ENCODE measurements at regions not wholly inside any gene's neighbourhood (a gene's known extent, or its start where the extent isn't known, plus 50 kb on each side); places are given as distances from the start of the nearest gene placed in this dataset.

GRCh38 chrX:45683914-45684313, 483.2 kb upstream of the DIPK2B start:
- Histone ChIP-seq H3K79me2 (ENCODE audit: control insufficient read depth, insufficient read depth, low read length) (no peaks in the 10 kb centered on the region), H3K9me1 (replicated peaks; ENCODE audit: control insufficient read depth, extremely low read depth, insufficient read depth, low read length) (no peaks in the 10 kb centered on the region), H3K36me3 (ENCODE audit: control insufficient read depth in 2 of 2, extremely low read depth in 1 of 2, insufficient read depth in 2 of 2, low read length in 2 of 2) (no peaks in the 10 kb centered on the region), H4K20me1 (replicated peaks; ENCODE audit: control insufficient read depth, extremely low read depth, insufficient read depth, low read length) (no peaks in the 10 kb centered on the region), H3K9me3 (replicated peaks; ENCODE audit: control insufficient read depth, insufficient read depth, low read length) (no peaks in the 10 kb centered on the region), H3K4me2 (ENCODE audit: insufficient read depth, low read length) (no peak overlapping the region), H3K4me1 (ENCODE audit: control insufficient read depth, extremely low read depth, insufficient read depth, low read length) (no peaks in the 10 kb centered on the region), H2AFZ (ENCODE audit: low read depth, low read length) (no peak overlapping the region), H3K27me3 (ENCODE audit: control insufficient read depth in 2 of 2, insufficient read depth in 2 of 2, low read length in 2 of 2) (no peaks in the 10 kb centered on the region), H3K27ac (ENCODE audit: insufficient read depth, low read depth, low read length) (no peak overlapping the region), H3K4me3 (replicated peaks in 1 of 3; ENCODE audit: insufficient read depth in 1 of 3, low read depth in 1 of 3, low read length in 3 of 3) (no peak overlapping the region), H3K9ac (replicated peaks; ENCODE audit: extremely low read depth, insufficient read depth, low read length) (no peak overlapping the region)
- dilution Hi-C loops (cut with MboI; ENCODE audit: extremely low pct_ligation_motif_present, low sequenced_read_pairs) (no loop called here), intact Hi-C loops (cut with micrococcal nuclease) (no loop called here)
- CTCF ChIA-PET, result no interaction called here
- TF ChIP-seq JUN (IDR thresholded peaks at IDR 0.05; ENCODE audit: borderline replicate concordance, insufficient read depth, insufficient read length, low read depth) (no peak), MAX (IDR thresholded peaks at IDR 0.05; ENCODE audit: insufficient read depth, insufficient read length) (no peak), MYC (IDR thresholded peaks at IDR 0.05; ENCODE audit: low read depth, low read length) (no peak), POLR2A (IDR thresholded peaks at IDR 0.05; ENCODE audit: low read depth, low read length) (no peak), EZH2 (IDR thresholded peaks at IDR 0.05; ENCODE audit: borderline replicate concordance, low read depth, low read length, severe bottlenecking) (no peak), POLR2AphosphoS5 (IDR thresholded peaks at IDR 0.05; ENCODE audit: insufficient read depth, low read depth, low read length) (no peak), GATA2 (IDR thresholded peaks at IDR 0.05; ENCODE audit: insufficient read depth, insufficient read length, low read depth, low read length) (no peak), CTCF (IDR thresholded peaks at IDR 0.05; ENCODE audit: extremely low read depth in 1 of 2, insufficient read depth in 1 of 2, low read depth in 1 of 2, low read length in 2 of 2) (no peak), FOS (IDR thresholded peaks at IDR 0.05; ENCODE audit: borderline replicate concordance, insufficient read depth, low read length) (no peak)
- no TSS peak for BruUV-seq (replicated peaks)
- POLR2A ChIA-PET, result no interaction called here
- no peak for DNase-seq (ENCODE audit: low read depth, low spot score)
- no peak for FAIRE-seq
